CD4-positive, alpha-beta T cell (primary cell): ENCODE measurements at regions not wholly inside any gene's neighbourhood (a gene's known extent, or its start where the extent isn't known, plus 50 kb on each side); places are given as distances from the start of the nearest gene placed in this dataset.

Source experiments
- ATAC-seq: fragments of 200-7000 bp; cut with Tn5 transposase; one replicate; pipeline ENCODE4 v1.10.0; 2022; ENCODE audit warnings: mild to moderate bottlenecking; ENCODE audit not compliant: poor library complexity
- CTCF ChIA-PET: fragments of 350-600 bp; sonication (Branson Sonifier 250); formaldehyde crosslinking; loops from one replicate; lab custom pipeline; 2021; ENCODE audit warnings: antibody characterized with exemption, inconsistent platforms; lab: Charles Lee
- POLR2A ChIA-PET: fragments of 350-600 bp; sonication (Branson Sonifier 250); formaldehyde crosslinking; loops from one replicate; lab custom pipeline; 2021; ENCODE audit warnings: antibody characterized with exemption, inconsistent platforms; lab: Charles Lee
- DNase-seq, 14 experiments: peaks; one replicate each; pipeline ENCODE4 v3.0.0-alpha.2; 2013 to 2020; ENCODE audit warnings: mixed read lengths in 2 of 14
- H3K27ac ChIP-seq, 2 donors: one replicate each; pipeline versions ENCODE4 v1.5.1 to v1.7.0; 2013; ENCODE audit warnings: low read length in 2 of 2, low read depth in 1 of 2, mild to moderate bottlenecking in 1 of 2
- H3K27me3 ChIP-seq, 2 experiments: 1 replicate in 1 of 2; 2 replicates in 1 of 2; pipeline versions ENCODE4 v1.6.1 to v1.7.0; 2013; ENCODE audit warnings: low read length in 2 of 2, control low read depth in 1 of 2, mild to moderate bottlenecking in 1 of 2, moderate library complexity in 1 of 2; ENCODE audit not compliant: insufficient read depth in 2 of 2, control insufficient read depth in 1 of 2
- H3K36me3 ChIP-seq: one replicate; pipeline ENCODE4 v1.6.1; 2013; ENCODE audit warnings: low read length, control low read depth; ENCODE audit not compliant: insufficient read depth
- H3K4me1 ChIP-seq: one replicate; pipeline ENCODE4 v1.6.1; 2013; ENCODE audit warnings: low read length, control low read depth; ENCODE audit not compliant: insufficient read depth
- H3K4me3 ChIP-seq: one replicate; pipeline ENCODE4 v1.5.1; 2013; ENCODE audit warnings: mild to moderate bottlenecking, low read length, moderate library complexity
- H3K9me3 ChIP-seq, 2 experiments: 1 replicate in 1 of 2; 2 replicates in 1 of 2; pipeline versions ENCODE4 v1.6.1 to v1.7.0; 2013; ENCODE audit warnings: low read length in 2 of 2, mild to moderate bottlenecking in 2 of 2, control low read depth in 1 of 2, moderate library complexity in 1 of 2; ENCODE audit not compliant: control insufficient read depth in 1 of 2, insufficient read depth in 1 of 2
- H3K27ac Mint-ChIP-seq: one replicate; pipeline ENCODE4 v1.8.0; 2020; ENCODE audit warnings: mixed read lengths
- H3K27me3 Mint-ChIP-seq: one replicate; pipeline ENCODE4 v1.8.0; 2021; ENCODE audit warnings: mixed read lengths
- H3K36me3 Mint-ChIP-seq: one replicate; pipeline ENCODE4 v1.8.0; 2021; ENCODE audit warnings: low read depth, mixed read lengths
- H3K4me1 Mint-ChIP-seq: one replicate; pipeline ENCODE4 v1.8.0; 2021; ENCODE audit warnings: low read depth, mixed read lengths
- H3K4me3 Mint-ChIP-seq: one replicate; pipeline ENCODE4 v1.8.0; 2020; ENCODE audit warnings: mild to moderate bottlenecking, mixed read lengths
- H3K9me3 Mint-ChIP-seq: one replicate; pipeline ENCODE4 v1.8.0; 2020; ENCODE audit warnings: mixed read lengths
- intact Hi-C, 2 experiments: fragments of 100-400 bp; cut with DNase I in 1 of 2; cut with micrococcal nuclease in 1 of 2; formaldehyde crosslinking; loops; one replicate each; pipeline versions ENCODE4 v1.15.1 to v1.9.0; 2023 to 2025; cut with DNase I, micrococcal nuclease
- TF ChIP-seq, protein P1 (sequence below): fragments of 200-600 bp; IDR thresholded peaks from one replicate; pipeline ENCODE4 v1.8.0; 2022; ENCODE audit warnings: antibody characterized with exemption, mild to moderate bottlenecking

DNA sequence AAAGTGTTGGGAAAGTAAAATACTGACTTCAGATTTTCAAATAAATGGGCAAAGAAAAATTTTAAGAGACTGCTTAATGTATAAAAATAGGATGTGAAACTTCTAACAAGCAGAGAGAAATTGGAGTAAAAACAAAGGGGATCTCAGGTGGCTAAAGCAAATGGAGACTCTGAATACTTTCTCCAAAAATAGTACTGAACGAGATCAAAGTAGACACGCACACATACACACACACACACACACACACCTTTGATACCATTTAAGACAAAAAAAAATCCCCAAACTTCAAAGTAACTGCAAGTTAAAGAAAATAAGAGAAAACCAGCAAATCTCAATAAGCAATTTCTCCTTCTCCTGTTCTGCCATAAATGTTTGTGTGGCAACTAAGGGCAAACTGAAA, 307.3 kb downstream of the CRPPA start:
- H3K4me3 ChIP-seq: no peak overlapping the region
- ATAC-seq (no peak), DNase-seq (no peak)
- no peaks in the 10 kb centered on the region for H3K9me3 ChIP-seq
- no peak overlapping the region for H3K27ac Mint-ChIP-seq
- no peaks in the 10 kb centered on the region for H3K27me3 Mint-ChIP-seq
- H3K36me3 Mint-ChIP-seq: no peaks in the 10 kb centered on the region
- H3K36me3 ChIP-seq: no peaks in the 10 kb centered on the region
- TF ChIP-seq, protein P1, sequence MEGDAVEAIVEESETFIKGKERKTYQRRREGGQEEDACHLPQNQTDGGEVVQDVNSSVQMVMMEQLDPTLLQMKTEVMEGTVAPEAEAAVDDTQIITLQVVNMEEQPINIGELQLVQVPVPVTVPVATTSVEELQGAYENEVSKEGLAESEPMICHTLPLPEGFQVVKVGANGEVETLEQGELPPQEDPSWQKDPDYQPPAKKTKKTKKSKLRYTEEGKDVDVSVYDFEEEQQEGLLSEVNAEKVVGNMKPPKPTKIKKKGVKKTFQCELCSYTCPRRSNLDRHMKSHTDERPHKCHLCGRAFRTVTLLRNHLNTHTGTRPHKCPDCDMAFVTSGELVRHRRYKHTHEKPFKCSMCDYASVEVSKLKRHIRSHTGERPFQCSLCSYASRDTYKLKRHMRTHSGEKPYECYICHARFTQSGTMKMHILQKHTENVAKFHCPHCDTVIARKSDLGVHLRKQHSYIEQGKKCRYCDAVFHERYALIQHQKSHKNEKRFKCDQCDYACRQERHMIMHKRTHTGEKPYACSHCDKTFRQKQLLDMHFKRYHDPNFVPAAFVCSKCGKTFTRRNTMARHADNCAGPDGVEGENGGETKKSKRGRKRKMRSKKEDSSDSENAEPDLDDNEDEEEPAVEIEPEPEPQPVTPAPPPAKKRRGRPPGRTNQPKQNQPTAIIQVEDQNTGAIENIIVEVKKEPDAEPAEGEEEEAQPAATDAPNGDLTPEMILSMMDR: no peak
- no peak overlapping the region for H3K4me3 Mint-ChIP-seq
- peaks cover 10% of the 10 kb centered on the region for H3K9me3 Mint-ChIP-seq
- ChIA-PET POLR2A (no interaction called here), CTCF (no interaction called here)
- intact Hi-C loops: no loop called here
- no peaks in the 10 kb centered on the region for H3K4me1 Mint-ChIP-seq
- H3K4me1 ChIP-seq: no peaks in the 10 kb centered on the region
- no peaks in the 10 kb centered on the region for H3K27me3 ChIP-seq
- H3K27ac ChIP-seq: no peak overlapping the region

DNA sequence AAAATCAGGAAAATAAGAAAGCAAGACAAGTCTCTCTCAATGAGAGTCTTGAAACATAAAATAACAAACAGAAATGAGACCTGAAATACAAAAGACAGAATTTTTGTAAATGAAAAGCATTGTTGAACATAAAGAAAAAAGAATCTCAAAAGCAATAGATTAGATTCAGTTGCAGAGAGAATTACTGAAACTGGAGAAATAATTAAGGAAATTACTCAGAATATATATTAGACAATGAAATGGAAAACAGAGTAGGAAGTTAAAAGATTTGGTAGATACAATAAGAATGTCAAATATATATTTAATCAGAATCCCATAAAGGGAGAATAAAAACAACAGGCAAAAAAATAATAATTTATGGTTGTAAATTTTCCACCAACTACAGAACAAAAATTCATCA, 308.3 kb downstream of the CRPPA start:
- POLR2A ChIA-PET: no interaction called here
- no peaks in the 10 kb centered on the region for H3K27me3 Mint-ChIP-seq
- DNase-seq (no peak), ATAC-seq (no peak)
- H3K27ac ChIP-seq: no peak overlapping the region
- no peaks in the 10 kb centered on the region for H3K4me1 ChIP-seq
- no peaks in the 10 kb centered on the region for H3K36me3 ChIP-seq
- CTCF ChIA-PET: interaction anchor here (0.5 kb wide), 1 partner anchor 253 kb away, joined by 3 read pairs; no protein-coding TSS in a partner anchor
- TF ChIP-seq, protein P1: no peak
- no peaks in the 10 kb centered on the region for H3K4me1 Mint-ChIP-seq
- H3K4me3 Mint-ChIP-seq: no peak overlapping the region
- no peaks in the 10 kb centered on the region for H3K9me3 ChIP-seq
- intact Hi-C loops: no loop called here
- no peaks in the 10 kb centered on the region for H3K27me3 ChIP-seq
- no peaks in the 10 kb centered on the region for H3K36me3 Mint-ChIP-seq
- H3K27ac Mint-ChIP-seq: no peak overlapping the region
- H3K9me3 Mint-ChIP-seq: peaks cover 12% of the 10 kb centered on the region
- H3K4me3 ChIP-seq: no peak overlapping the region

DNA sequence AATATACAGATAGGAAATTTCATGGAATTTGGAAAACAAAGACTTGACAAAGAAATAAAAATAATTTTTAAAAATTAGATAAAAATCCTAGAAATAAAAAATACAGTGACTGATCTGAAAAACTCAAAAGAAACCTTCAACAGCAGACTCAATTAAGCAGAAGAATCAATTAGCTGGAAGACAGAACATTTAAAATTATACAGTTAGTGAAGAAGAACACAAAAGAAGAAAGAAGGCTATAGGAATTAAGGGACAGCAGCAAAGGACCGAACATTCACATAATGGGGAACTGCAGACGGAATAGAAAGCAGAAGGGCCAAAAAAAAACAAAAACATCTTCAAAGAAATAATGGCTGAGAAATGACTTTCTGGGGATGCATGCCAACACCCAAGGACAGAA, 314.5 kb downstream of the CRPPA start:
- H3K27ac ChIP-seq: no peak overlapping the region
- H3K9me3 ChIP-seq: peaks cover 10 to 21% of the 10 kb centered on the region in 2 experiments
- no peaks in the 10 kb centered on the region for H3K36me3 ChIP-seq
- POLR2A ChIA-PET: no interaction called here
- no peak overlapping the region for H3K4me3 Mint-ChIP-seq
- ATAC-seq (no peak), DNase-seq (no peak)
- TF ChIP-seq, protein P1: no peak
- CTCF ChIA-PET: no interaction called here
- H3K27me3 ChIP-seq: no peaks in the 10 kb centered on the region
- no peaks in the 10 kb centered on the region for H3K4me1 Mint-ChIP-seq
- H3K9me3 Mint-ChIP-seq: peaks cover 13% of the 10 kb centered on the region
- no peaks in the 10 kb centered on the region for H3K4me1 ChIP-seq
- intact Hi-C loops: no loop called here
- H3K27me3 Mint-ChIP-seq: no peaks in the 10 kb centered on the region
- H3K4me3 ChIP-seq: no peak overlapping the region
- no peak overlapping the region for H3K27ac Mint-ChIP-seq
- peaks cover 7% of the 10 kb centered on the region for H3K36me3 Mint-ChIP-seq
